Activated CD4-positive, alpha-beta T cell treated with anti-CD3 and anti-CD28 coated beads, Interleukin-2, amount 50 U/mL, for 1 hour (primary cell): ENCODE measurements at regions not wholly inside any gene's neighbourhood (a gene's known extent, or its start where the extent isn't known, plus 50 kb on each side); places are given as distances from the start of the nearest gene placed in this dataset.

Experiments used
- DNase-seq: peaks from one replicate; pipeline ENCODE4 v3.0.0-alpha.2; 2020

DNA sequence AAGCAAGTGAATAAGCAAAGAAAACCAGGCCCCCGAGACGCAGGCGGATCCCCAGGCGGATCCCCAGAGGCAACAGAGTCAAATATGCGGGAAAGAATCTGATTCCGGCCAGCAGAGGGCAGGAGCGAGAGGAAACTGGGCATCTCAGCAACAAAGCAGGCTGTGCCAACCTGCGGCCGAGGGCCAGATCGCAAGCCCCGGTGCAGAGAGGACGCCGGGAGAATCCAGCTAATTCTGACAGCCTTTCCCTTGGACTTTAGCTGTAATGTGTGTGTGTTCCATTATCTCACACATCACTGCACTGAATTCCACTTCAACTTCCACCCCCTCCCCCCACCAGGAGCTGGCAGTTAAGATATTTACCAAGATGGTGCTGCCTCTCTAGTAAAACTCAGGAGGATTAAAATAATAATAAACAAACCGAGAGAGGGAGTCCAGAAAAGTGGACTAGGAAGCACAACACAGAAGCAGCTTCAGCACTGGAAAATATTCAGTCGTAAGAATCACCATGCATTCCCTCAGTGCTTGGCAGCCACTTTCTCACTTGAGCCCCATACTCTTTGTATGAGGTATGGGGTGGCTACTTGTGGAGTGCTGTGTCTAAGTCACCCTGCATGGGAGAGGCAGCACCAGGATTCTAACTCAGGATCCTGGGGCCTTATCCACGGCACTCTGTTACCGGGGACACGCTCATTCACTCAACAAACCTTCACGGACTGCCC, 66.2 kb upstream of the SNX9 start:
- DNase-seq, result peak; percentile 82

DNA sequence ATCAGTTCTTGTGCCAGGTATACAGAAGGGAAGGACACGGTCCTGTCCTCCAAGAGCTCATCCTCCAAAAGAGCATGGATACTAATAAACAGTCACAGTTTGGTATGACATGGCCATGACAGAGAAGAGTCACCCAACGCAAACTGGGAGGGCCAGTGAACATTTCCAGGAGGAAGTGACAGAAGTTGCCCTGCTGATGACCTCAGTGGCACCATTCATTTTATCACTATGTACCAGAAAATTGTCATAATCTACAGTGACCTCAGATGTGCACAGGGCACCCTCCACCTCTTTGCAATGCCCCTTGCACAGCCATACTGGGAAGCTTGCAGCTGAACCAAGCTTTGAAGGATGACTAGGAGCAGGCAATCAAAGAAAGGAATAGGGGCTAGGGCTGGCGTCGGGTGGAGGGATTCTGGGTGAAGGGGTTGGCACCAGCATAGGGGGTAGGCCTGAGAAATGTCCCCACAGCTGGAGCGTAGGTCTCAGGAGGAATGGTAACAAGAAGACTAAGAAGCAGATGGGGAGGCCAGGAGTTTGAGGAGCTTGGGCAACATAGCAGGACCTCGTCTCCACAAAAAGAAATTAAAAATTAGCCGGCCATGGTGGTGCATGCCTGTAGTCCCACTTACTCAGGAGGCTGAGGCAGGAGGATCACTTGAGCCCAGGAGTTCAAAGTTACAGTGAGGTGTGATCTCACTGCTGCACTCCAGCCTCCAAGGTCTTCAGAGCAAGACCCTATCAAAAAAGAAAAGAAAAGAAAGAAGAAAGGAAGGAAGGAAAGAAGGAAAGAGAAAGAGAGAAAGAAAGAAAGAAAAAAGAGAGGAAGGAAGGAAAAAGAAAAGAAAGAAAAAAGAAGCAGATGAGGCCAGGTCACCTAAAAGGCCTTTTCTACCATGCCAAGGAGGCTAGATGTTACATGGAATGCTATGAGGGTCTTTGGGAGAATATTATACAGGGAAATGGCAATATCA, 65.3 kb upstream of the SNX9 start:
- no peak for DNase-seq

DNA sequence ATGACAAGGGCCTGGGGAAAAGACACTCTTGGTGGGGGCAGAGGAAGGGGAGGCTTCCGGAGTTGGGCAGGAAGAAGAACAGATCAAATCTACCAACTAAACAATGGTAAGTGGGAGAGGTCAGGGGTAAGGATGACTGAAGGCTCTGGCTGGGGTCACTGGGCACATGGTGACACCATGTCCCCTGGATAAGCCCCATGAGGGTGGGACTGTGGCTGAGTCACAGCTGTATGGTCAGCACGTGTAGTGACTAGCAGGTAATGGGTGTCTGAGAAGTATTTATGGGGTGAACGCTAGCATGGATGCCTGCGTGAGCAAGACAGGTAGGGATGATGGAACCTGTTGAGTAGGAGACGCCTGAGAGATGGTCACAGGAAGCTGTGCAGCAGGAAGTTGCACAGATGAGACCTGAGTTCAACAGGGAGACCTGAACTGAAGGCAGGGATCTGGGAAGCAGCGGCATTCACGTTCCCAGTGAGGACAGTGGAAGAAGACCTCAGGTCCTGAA, 64.5 kb upstream of the SNX9 start:
- no peak for DNase-seq

DNA sequence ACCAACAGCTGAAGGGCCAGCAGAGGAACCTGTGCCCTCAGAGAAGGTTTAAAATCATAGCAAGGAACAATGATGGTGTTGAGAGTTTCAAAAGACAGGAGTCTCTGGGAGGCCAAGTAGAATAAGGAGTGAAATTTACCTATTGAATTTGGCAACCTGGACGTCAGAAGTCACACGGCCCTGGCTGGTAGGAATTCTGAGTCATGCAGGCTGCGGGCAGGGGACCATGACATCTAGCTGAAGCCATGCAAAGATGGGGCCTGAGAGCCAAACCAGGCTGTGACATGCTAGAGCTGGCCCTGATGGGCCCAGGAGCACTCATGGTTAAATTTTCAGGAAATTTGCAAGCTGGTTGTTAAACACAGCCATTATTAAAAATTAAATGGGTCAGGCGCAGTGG, 64.0 kb upstream of the SNX9 start:
- no peak for DNase-seq

DNA sequence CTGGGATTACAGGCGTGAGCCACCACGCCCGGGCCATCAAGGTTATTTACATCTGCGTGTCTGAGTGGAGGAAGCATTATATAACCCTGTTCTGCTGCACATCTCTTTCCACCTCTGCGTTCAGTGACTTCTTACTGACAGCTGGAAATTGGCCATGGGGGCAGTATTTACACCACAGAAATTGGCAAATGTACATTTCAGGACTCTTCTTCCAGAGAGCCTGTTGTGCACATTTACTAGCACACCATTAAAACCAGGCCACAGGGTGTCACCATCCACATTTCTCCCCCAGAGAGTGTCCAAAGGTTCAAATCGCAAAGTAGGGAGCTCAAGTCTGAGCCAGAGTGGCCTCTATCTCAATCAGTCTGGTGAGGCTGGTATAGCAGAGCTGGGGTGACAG, 62.9 kb upstream of the SNX9 start:
- DNase-seq, result no peak

DNA sequence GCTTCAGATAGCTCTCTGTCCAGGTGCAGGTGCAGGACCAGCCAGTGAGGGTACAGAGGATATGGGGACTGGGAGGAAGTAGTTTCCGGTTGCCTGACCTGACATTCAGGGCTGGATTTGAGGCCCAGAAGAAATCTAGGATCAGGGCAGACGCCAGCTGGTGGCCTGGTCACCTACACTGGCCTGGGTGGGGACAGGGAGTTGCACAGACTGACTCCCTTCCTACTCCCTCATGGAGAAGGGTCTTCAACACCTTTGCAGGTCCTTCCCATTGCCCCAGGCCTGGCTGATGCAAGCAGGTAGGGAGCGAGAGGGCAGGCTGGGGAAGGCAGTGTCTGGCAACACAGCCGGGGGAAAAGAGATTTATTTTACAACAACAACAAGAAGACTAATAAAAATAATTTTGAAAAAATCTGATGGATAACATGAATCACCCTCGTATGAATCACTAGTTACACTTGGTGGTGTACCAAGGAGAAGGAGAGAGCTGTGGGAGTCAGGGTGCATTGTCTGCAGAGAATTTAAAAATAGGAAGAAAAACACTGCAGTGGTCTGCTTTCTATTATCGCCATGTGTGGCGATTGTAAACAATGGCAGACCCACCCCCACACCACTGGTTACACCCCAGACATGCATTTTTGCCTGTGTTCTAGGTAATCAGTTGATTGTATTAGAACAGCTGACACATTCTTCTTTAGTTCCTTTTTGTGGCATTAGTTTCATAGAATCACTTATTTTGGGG, 62.3 kb upstream of the SNX9 start:
- DNase-seq, result peak; percentile 34

DNA sequence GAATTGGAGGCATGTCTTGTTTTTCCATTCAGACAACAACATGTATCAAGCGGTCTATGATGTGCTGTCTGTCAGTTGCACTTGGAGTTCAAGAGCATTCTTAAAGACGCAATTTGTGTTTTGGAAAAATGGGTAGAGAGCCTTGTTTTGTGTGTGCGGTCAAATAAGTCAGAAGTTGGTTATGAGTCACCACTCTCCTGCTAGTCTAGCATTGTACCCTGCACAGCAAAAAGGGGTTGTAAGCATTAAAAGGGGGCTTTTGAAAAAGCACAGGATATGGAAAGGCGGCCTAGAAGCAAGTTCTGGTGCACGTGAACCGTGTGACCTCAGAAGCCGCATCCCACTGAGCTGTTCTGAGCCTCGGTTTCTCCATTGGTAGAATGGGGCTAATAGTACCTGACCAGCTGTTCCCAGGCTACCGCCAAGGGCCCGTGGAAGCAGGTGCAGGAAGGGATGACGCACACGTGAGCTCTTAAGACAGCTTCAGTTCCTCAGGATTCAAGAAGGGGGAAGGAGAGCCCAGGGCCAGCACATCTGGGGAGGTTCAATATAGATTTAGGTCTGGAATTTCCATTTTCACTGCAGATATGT, 61.6 kb upstream of the SNX9 start:
- DNase-seq, result peak; percentile 39

DNA sequence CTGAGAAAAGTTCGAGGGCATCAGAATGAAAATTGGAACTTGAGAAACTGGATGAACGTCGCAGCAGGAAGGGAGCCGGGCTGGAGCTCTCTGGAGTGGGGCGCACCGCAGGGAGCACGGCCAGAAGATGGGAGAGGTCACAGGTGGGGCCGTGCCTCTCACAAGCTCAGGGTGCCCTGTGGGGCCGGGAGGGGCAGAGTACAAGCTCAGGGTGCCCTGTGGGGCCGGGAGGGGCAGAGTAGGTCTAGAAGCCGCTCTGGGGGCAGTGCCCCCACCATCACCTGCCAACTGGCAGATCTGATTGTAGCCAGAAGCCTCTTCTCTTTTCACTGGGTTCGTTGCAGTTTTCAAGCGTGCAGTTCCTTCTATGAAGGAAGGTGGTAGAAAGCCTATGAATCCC, 61.1 kb upstream of the SNX9 start:
- DNase-seq, result no peak

DNA sequence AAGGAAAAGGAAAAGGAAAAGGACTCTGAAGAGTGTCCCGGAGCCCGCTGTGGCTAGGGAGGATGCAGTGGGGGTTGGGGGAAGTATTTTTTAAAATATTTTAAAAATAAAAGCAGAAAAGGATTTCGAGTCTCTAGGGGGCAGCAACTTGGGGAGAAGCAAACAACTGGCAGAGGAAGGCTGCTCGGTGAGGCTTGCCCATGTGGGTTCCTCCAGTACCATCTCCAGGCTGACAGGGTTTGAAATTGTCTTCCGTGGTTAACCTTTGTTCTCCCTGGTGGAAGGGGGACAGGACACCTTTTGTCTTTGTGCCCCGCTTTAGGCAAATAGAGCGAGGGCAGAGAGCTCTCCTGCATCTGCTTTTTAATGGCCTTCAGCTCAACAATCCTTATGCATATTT, 60.4 kb upstream of the SNX9 start:
- no peak for DNase-seq

DNA sequence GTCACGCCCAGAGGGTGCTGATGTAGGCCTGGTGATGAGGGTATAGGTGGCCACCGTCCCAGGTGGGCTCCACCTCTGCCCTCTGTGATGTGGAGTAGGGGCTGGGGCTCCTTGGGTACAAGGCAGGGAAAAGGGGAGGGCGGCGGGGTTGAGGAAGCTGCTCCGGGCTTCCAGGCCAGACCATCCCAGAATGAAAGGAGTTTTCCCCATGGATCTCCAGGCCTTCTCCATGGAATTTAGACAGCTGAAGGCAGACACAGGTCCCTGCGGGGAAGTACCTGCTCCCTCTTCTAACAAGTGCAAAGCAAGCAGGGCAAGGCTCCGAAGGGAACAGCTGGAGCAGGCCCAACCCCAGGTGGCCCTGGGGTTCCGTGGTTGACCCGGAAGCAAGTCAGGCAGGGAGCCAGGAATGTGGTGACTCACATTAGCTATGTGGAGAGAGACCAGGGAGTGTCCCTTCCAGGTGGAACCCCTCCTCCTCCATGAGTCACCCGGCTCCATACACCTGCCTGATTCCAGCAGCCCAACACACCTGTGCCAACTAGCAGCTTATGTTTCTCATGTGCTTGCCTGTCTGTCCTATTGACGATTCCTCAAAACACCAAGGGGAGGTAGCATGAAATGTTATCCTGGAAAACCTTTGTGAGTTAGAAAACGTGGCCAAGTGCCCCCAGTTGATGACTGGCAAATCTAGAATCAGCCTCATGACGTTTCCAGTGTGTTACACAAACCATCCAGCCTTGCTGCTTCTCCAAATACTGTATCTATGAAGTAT, 59.7 kb upstream of the SNX9 start:
- peak; percentile 36 for DNase-seq

DNA sequence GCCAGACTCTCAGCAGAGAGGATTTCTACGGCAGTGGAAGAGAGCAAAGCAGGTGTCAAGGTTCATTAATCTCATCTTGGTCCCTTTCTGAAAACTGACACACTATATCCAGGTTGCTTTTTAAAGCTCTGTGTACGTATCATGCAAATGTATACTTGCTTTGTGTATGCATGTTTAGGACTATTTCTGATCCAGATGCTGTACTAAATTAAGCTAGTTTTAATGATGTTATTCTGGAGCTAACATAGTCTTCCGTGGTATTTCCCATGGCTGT, 59.2 kb upstream of the SNX9 start:
- no peak for DNase-seq

DNA sequence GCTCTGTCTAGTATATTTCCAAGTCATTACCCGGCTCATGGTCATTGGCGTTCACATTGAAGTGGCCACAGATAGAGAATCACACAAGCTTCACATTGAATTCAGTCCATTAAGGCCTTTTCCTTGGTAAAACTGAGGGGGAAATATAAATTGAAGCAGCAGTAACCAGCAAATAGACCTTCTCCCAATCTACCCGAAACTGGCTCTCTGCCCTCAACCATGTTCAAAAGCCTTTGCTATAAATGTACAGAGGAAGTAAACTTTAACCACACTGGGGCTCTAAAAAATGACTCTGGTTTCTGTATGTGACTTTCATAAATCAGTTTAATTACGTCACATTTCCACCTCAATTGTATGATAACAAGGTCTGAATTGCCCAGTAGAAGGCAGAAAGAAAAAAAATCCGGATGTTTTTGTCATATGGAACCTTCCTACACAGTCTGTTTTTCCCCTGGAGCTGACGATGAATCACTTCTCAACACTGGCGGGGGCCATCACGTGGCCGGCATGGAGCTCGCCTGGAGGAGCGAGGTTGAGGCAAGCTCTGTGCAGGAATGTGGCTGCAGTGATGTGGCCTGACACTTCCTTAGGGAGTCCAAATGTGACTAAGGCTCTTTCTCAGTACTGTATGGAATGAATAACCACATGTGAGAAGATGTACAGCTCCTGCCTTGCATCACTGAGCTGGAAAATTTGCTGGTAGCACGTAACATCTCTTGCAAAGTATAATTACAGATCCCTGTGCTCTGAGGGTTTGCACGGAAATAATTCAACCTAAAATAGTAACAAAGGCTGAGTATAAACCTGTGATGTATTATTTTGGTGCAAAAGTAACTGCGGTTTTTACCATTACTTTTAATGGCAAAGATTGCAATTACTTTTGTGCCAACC, 58.6 kb upstream of the SNX9 start:
- peak; percentile 81 for DNase-seq

DNA sequence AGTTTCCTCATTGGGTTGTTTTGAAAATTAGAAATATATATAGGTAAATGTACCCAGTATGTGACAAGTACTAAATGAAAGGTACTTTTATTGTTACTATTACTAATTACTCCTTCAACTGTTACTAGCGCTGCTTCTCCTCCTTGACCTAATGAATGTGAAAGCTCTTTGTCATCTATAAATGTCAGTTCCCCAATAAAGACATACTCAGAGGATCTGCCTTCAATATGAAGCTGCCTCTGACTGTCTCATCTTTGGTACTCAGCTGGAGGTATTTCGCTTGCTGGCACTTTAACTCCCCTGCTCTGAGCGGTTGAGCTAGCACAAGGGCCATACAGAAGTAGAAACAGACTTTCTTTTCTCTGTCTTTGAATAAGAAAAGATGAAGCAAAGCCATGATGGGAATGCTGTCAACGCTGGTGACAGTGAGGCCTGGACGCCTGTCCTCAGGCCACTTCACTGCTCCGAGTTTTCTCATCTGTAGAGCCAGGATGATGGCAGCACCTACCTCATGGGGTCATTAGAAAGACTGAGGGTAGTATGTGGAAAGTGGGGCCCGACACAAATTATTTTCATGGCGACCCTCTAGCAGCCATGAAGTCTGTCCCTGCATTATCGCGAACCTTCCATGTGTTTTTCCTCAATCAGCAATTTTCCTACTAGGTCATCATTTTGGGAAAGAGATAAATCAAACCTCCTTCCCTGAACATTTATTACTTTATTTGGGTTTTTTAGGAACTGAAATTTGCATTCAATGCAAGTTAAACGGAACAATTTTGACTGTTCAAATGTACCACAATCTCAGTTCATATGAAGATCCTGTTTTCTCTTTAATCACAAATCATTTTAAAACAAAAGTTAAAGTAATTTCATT, 55.9 kb upstream of the SNX9 start:
- no peak for DNase-seq

DNA sequence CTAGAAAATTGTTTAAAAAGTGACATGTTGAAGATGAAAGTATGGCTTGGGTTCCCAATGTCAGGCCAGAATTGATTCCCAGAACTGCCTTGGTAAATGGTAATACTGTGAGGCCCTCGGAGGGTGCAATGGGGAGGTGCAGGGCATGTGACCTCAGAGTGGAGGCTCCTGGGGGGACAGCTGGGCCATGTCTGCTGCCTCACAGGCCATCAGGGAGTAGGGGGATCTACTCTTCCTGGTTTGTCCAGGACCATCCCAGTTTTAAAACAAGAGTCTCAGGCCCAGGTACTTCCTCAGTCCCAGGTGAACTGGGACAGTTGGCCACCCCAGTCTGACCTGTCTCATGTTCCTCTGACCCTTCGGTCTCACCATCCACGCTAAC, 55.3 kb upstream of the SNX9 start:
- no peak for DNase-seq

DNA sequence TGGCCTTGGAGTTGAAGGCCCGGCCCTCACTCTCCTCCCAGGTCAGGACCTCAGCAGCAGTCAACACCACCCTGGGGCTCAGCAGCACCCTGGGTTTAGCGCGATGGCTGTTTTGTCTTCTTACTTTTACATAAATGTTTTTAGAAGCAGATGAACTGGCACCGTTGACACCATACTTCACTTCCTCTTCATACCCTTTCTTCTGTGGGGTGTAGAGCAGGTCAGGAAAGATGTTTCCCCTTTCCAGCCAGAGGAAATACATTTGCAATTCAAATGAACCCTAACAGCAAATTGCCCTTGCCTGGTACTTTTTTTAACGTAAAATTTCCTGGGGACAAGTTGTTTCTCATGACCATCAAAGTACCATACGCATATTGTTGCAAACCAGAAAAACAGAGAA, 54.7 kb upstream of the SNX9 start:
- no peak for DNase-seq

DNA sequence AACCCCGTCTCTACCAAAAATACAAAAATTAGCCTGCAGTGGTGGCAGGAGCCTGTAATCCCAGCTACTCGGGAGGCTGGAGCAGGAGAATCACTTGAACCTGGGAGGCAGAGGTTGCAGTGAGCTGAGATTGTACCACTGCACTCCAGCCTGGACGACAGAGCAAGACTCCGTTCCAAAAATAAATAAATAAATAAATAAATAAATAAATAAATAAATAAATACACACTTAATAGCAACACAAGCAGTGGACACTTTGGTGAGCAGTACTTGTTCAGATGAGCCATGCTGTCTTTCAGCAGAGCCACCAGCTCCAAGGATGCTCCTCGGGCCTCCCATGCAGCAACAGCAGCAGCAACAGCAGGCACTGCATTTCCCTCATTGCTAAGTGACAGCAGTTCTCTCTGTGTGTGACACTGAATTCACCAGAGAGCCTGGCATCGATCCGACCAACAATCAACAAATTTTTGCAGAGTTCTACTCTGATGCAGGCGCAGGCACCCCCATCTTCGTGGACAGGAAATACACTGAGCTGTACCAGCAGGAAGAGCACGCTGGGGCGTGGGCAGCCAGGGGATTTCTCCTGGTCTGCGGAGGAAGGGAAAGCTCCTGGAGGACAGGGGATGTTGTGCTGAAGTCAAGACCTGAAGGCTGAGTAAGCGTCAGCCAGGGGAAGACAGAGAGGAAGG, 54.0 kb upstream of the SNX9 start:
- no peak for DNase-seq

DNA sequence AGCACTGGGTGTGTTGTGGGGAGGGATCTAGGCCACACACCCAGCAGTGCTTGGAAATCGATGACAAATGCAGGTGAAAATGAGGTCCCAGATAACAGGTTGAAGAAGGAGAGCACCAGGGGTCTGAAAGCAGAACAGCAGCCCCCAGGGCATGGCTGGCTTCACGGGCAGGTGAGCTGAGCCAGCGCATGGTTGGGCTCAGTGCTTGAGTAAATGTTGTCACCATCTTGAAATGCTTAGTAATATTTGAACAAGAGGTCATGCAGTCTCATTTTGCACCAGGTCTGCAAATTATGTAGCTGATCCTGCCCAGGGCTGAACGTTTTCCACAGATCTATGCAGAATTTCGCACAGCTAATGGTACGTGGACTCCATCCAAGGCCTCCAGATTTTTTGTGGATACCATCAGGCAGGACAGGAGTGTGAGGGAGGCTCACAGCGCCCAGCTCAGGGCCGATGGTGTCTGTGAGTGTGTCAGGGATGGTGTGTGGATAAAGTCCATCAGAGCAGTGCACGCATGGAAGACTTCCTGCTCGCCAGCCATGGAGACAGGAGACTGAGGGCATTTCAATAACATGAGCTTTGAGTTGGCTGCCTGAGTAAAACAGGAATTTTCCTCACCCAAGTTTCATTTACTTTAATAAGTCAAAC, 53.1 kb upstream of the SNX9 start:
- DNase-seq, result no peak

DNA sequence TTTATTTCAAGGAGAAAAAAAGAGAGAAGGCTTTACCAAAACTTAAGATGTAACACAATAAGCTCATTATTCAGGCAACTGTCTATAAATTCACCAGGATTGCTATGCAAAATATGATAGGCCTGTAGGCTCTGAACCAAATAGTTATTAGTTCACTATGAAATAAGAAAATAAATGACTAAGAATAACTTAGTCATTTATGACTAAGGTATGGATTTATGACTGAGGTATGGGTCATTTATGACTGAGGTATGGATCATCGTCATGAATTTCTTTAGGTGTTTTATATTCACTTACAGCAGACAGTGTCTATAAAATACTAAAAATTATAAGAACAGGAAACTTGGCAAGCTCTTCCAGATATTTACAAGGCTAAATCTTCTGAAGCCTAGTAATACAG, 52.1 kb upstream of the SNX9 start:
- no peak for DNase-seq

DNA sequence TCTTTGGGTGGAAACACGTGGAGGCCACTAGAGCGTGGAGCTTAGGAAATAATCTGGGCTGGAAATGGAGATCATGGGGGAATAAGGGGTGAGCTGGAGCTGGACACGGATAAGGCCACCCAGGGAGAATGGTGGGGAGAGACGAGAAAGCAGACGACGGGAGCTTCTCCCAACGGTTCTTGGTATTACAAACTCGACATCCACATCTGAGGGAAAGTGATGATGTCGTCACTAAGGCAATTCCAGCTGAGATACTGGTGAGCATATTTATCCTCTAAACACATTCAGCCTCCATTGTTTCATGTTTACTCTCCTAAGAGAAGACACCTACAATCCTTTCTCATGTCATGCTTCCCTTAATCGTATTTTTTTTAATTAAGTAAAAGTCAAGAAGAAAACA, 50.2 kb upstream of the SNX9 start:
- no peak for DNase-seq
